Left cardiac atrium (tissue), 4 donors: ENCODE measurements at regions not wholly inside any gene's neighbourhood (a gene's known extent, or its start where the extent isn't known, plus 50 kb on each side); places are given as distances from the start of the nearest gene placed in this dataset.

Experiments used
- ATAC-seq, 2 donors: fragments of 200-7000 bp; cut with Tn5 transposase; one replicate each; pipeline ENCODE4 v1.9.1; 2020; ENCODE audit warnings: mild to moderate bottlenecking in 2 of 2, moderate library complexity in 2 of 2
- DNase-seq: peaks from one replicate; pipeline ENCODE4 v3.0.0-alpha.2; 2020
- intact Hi-C, 2 donors: fragments of 100-400 bp; cut with DNase I; formaldehyde crosslinking; loops; one replicate each; pipeline versions ENCODE4 v1.14.1 to v1.15.1; 2022 to 2023
- donor health status: DM: no; HTN: yes; CAD: no.
- donor health status: DM: no; HTN: yes; CAD: no; lungs with severe emphysema.
- donor health status: DM: yes; HTN: yes; CAD: no.
- donor health status: Dilated cardiomyopathy.

GRCh38 chr15:97652041-97652440, 308.5 kb upstream of the ARRDC4 start:
- ATAC-seq (no peak), DNase-seq (no peak)
- intact Hi-C loops, result no loop called here

GRCh38 chr15:97652700-97653167, 307.8 kb upstream of the ARRDC4 start:
- intact Hi-C loops, result no loop called here
- ATAC-seq (peak; percentile 27 to 52), DNase-seq (peak; percentile 21)

DNA sequence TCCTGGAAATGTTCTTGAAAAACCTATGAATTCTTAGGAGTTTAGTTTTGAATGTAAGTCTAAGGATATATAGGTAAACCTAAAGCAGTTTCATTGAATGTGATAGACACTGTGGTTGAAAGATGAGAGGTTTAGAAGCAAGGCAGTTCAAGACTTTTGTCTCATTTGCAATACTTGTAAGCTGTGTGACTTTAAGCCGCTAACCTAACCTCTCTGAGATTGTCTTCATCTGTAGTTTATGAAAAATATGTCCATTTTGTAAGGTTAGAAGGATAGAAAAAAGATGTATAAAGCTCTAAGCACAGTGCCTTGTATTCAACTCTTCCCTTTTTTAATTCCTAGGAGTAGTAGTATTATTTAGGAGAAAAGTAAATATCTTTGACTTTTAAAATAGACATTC, 306.6 kb upstream of the ARRDC4 start:
- DNase-seq, result no peak
- intact Hi-C loops, result no loop called here
- no peak for ATAC-seq

DNA sequence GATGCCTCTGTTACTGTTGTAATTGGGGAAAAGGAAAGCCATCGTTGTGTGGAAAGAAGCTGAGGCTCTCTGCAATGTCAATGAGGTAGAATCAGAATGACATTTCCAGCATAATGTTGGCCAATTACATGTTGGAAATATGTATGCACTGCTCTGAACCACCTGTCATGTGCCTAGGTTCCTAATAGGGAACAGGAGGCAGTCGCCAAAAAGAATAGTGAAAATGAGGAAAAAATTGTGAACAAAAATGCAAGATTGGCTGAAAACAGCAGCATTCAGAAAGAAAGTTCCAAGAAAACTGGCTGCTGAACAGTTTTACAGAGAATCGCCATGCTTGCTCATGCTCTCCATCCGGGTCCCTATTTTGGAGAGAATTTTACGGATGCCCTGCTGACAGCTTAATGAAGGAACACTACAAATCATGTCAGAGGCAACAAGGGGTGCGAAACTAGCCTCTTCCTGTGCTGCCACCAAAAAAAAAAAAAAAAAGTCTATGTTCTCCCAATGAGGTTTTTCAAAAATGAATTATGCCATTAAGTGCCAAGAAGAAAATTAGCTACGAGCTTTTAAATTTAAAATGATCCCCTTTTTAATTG, 305.9 kb upstream of the ARRDC4 start:
- intact Hi-C loops, result no loop called here
- DNase-seq, result no peak
- no peak for ATAC-seq

DNA sequence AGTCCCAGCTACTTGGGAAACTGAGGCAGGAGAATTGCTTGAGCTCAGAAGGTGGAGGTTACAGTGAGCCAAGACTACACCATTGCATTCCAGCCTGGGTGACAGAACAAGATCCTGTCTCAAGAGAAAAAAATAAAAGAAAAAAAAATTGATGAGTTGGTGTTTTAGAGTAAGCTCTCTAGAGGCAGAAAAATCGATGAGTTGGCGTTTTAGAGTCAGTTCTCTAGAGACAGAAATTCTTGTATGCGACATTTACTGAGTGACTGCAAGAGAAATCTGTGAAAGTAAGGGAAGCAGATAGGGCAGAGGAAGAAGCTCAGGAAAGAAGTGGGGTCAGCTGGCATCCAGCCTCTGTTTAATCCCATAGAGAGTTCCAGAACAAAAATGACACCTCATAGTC, 298.7 kb upstream of the ARRDC4 start:
- DNase-seq, result no peak
- no peak for ATAC-seq
- intact Hi-C loops, result no loop called here

- intact Hi-C loops, result no loop called here
- DNase-seq (no peak), ATAC-seq (no peak)
These were observed 287.9 kb upstream of the ARRDC4 start for GRCh38 chr15:97672586-97672985.

DNA sequence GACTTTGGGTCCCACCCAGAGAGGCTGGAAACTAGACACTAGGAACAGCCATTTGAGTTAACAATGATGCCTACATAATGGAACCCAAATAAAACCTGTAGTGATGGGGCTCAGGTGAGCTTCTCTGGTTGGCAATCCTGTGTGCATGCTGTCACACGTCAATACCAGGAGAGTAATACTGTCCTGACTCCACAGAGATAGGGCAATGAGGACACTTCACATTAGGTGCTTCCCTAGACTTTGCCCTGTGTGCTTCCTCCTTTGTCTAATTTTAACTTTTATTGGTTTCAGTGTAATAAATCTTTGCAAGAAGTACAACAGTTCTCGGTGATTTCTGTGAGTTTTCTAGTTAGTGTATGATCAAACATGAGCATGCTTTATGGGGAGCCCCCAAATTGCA, 281.8 kb upstream of the ARRDC4 start:
- ATAC-seq, result no peak

GRCh38 chr15:97679106-97679688, 281.3 kb upstream of the ARRDC4 start:
- DNase-seq (no peak), ATAC-seq (no peak)
- intact Hi-C loops, result no loop called here

More for the DNA sequence above, 281.8 kb upstream of the ARRDC4 start:
- intact Hi-C loops, result no loop called here
- no peak for DNase-seq

- DNase-seq (no peak), ATAC-seq (no peak)
- intact Hi-C loops, result no loop called here
These were observed 279.8 kb upstream of the ARRDC4 start for GRCh38 chr15:97680606-97681220.

DNA sequence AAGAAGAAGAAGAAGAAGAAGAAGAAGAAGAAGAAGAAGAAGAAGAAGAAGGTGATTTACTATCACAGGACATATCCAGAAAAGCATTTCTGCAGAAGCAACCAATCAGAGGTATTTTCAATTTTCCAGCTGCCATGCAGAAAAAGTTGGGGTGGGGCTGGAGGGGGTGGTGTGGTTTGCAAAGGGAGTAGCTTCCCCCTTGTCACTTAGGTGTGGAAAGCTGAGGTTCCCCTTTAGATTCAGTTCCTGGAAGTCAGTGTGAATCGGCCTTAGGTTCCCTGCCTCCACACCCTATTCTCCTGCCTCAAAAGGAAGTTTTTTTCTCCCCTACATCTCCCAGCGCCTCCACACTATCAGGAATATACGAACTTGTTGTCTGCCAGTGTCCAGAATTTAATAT, 276.7 kb upstream of the ARRDC4 start:
- ATAC-seq, result no peak
- DNase-seq, result no peak
- intact Hi-C loops, result no loop called here

DNA sequence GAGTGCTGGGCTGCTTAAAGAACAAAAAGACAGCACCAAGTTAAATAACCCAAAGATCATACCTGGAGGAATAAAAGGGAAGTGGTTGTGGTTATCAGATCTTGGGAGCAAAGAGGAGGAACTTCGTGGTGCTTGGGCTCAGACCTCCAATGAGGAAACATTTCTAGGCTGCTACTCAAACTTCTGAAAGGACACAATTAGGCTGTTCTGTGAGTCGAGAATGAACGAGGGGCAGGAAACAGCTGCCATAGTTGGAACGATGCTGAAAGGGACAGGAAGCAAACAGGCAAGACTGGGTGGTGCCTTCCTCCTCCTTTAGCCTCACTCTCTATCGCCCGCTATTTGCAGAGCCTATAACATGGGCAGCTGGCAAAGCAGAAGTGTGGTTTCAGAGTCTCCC, 276.3 kb upstream of the ARRDC4 start:
- intact Hi-C loops, result no loop called here
- ATAC-seq, result no peak
- DNase-seq, result no peak

- intact Hi-C loops, result no loop called here
These were observed 274.2 kb upstream of the ARRDC4 start for GRCh38 chr15:97686324-97686723.

DNA sequence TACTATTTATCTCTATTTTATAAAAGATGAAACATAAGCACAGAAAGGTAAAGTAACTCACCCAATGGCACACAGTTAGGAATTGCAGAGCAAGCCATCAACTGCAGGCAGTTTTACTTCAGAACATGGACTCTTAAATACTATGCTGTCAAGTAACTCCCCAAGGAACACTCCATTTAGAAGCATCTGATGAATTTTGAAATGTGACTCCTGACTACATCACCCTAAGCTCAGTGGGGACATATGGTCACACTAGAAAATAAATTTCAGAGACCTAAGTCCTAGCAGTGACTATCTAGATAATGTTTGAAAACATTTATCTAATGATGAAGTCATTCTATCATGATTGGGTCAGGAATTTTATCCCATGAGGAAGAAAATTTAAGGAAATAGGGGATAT, 272.8 kb upstream of the ARRDC4 start:
- ATAC-seq (no peak), DNase-seq (no peak)
- intact Hi-C loops, result no loop called here

More at GRCh38 chr15:97686324-97686723, 274.2 kb upstream of the ARRDC4 start:
- DNase-seq, result no peak
- no peak for ATAC-seq

DNA sequence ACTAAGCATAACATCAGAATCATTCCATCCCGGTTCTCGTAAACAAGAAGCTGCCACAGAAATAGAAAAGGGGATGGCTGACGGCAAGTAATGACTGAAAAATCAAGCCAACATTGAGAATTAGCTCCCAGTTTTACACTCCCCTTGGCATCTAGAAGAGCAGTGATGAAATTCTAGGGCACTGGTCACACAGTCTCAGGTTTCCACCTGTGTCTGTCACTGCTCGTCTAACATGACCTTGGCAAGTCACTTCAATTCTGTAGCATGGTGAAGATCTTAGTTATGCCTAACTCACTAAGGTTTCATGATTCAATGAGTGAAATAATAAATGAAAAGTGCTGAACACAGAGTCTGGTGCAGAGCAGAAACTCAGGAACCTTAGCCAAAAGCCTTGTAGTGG, 272.3 kb upstream of the ARRDC4 start:
- intact Hi-C loops, result no loop called here
- DNase-seq (no peak), ATAC-seq (no peak)

- DNase-seq, result no peak
- intact Hi-C loops, result no loop called here
- ATAC-seq, result no peak
These were observed 271.6 kb upstream of the ARRDC4 start for GRCh38 chr15:97688886-97689285.

- no peak for ATAC-seq
- intact Hi-C loops, result no loop called here
- no peak for DNase-seq
These were observed 269.4 kb upstream of the ARRDC4 start for GRCh38 chr15:97691078-97691477.

- ATAC-seq (peak in 1 of 2 donors; percentile 48), DNase-seq (no peak)
- intact Hi-C loops, result no loop called here
These were observed 268.7 kb upstream of the ARRDC4 start for GRCh38 chr15:97691799-97692198.

- DNase-seq (peak; percentile 31), ATAC-seq (peak; percentile 95 to 96)
- intact Hi-C loops, result no loop called here
These were observed 268.0 kb upstream of the ARRDC4 start for GRCh38 chr15:97692301-97693015.

- intact Hi-C loops, result no loop called here
- no peak for ATAC-seq
- no peak for DNase-seq
These were observed 266.0 kb upstream of the ARRDC4 start for GRCh38 chr15:97694456-97694855.

GRCh38 chr15:97703400-97703799, 257.1 kb upstream of the ARRDC4 start:
- intact Hi-C loops, result no loop called here
- no peak for ATAC-seq

More at GRCh38 chr15:97703400-97703799, 257.1 kb upstream of the ARRDC4 start:
- no peak for DNase-seq
